NB4 (cell line): ENCODE measurements at regions not wholly inside any gene's neighbourhood (a gene's known extent, or its start where the extent isn't known, plus 50 kb on each side); places are given as distances from the start of the nearest gene placed in this dataset.

Experiments used
- DNase-seq: peaks from one replicate; pipeline ENCODE4 v3.0.0; 2010; ENCODE audit warnings: low read depth
- H3K4me3 ChIP-seq: one replicate; pipeline ENCODE4 v1.5.1; 2011; ENCODE audit warnings: mild to moderate bottlenecking, low read depth, low read length, moderate library complexity
- CTCF ChIP-seq: IDR thresholded peaks from one replicate; pipeline ENCODE4 v1.5.1; 2012; ENCODE audit warnings: low read depth, low read length
- MYC ChIP-seq: IDR thresholded peaks from 2 replicates; pipeline ENCODE4 v1.6.1; 2011; ENCODE audit warnings: low read depth, low read length
- POLR2A ChIP-seq: IDR thresholded peaks from 2 replicates; pipeline ENCODE4 v1.6.1; 2011; ENCODE audit warnings: mild to moderate bottlenecking; ENCODE audit not compliant: insufficient read length; ENCODE audit errors: extremely low read depth
- TF ChIP-seq, protein P1 (sequence below): IDR thresholded peaks from 2 replicates; pipeline ENCODE4 v1.6.1; 2011; ENCODE audit warnings: low read depth, low read length

GRCh38 chr2:156810094-156810493 lies 373.9 kb downstream of the GPD2 start:
- no peak overlapping the region for H3K4me3 ChIP-seq
- TF ChIP-seq CTCF (no peak), POLR2A (no peak), MYC (no peak)
- TF ChIP-seq, protein P1, sequence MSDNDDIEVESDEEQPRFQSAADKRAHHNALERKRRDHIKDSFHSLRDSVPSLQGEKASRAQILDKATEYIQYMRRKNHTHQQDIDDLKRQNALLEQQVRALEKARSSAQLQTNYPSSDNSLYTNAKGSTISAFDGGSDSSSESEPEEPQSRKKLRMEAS, result no peak
- DNase-seq, result no peak

DNA sequence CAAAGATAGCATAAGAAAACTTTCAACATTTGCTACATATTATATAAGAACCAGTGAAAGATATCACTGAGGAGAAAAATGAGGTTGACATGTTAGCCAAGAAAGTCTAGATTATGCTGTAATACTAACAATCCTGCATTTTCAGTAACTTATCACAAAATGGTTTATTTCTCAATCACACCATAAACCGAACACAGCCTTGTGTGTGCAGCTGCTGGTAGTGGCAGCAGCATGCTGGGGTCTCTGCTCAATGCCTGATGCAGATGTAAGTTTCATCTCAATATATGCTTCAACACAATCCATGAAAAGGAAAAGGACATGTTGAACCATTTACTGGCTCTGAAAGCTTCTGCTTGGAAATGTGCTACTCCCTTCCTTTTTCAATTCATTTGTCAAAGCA lies 376.3 kb downstream of the GPD2 start:
- TF ChIP-seq, protein P1, result no peak
- TF ChIP-seq CTCF (no peak), MYC (no peak), POLR2A (no peak)
- no peak for DNase-seq
- no peak overlapping the region for H3K4me3 ChIP-seq

GRCh38 chr2:156817430-156817829 lies 381.3 kb downstream of the GPD2 start:
- DNase-seq, result no peak
- no peak overlapping the region for H3K4me3 ChIP-seq
- TF ChIP-seq, protein P1, result no peak
- TF ChIP-seq MYC (no peak), POLR2A (no peak), CTCF (no peak)

DNA sequence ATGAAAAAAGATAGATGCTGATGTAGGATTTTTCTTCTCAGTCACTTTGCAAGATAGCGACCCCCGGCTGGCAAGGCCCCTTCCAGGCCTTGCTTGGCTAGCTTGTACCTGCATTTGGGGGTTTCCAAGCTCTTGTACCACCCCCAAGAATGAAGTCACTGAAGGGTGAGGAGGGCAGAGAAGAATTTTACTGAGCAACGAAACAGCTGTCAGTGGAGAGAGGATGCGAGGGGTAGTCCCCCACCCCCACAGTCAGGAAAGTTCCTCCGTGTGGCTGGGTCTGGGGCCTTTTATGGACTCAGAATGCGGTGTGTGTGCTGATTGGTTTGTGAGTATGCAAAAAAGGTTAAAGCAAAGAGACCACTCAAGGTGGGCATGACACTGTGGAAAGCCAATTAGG lies 382.0 kb downstream of the GPD2 start:
- TF ChIP-seq POLR2A (no peak), CTCF (no peak), MYC (no peak)
- TF ChIP-seq, protein P1, result no peak
- no peak overlapping the region for H3K4me3 ChIP-seq
- DNase-seq, result no peak

DNA sequence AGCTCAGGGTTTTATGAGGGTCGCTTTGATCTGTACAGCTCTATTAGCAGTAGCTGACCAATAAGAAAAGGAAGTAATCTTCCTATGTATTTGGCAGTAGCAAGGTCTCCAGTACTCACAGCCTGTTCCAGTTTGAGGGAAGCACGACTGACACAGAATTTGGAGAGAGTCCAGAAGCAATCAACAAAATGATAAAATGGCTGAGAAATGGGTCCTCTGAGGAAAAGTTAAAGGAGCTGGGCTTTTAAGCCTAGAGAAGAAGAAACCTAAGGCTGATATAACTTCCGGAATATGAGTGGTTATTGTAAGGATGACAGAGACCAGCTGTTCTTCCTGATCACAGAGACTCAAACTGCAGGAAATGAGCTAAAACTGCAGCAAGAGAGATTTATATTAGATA lies 382.8 kb downstream of the GPD2 start:
- TF ChIP-seq CTCF, result no peak
- no peak for TF ChIP-seq MYC
- no peak for DNase-seq
- no peak overlapping the region for H3K4me3 ChIP-seq

DNA sequence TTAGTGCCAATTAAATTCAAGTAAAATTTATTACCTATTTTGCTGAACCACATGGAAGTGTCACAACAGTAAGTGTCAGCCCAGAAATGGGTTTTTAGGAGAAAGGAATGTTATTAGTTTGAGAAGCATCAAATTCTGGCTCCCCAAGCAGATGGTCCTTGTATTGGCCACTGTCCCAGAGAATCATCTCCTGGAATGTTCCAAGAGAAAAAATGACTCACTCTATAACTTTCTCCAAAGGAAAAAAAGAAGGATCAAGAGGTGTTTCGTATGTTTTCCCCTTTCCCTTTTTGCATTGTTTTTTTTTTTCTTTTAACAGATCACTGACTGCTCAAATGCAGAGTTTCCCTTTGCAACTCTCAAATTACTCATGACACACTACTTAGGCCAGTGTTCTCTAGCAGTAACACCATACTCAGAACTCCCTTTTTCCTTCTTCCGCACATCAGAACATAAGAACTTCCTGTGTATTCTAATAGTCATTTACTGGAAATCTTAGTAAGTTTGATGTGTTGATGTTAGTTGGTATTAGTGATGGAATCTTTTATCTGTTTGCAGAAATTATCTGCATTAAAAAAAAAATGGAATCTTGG lies 390.3 kb downstream of the GPD2 start:
- no peak overlapping the region for H3K4me3 ChIP-seq
- DNase-seq, result no peak
- TF ChIP-seq, protein P1, result no peak
- no peak for TF ChIP-seq MYC
- no peak for TF ChIP-seq CTCF
- TF ChIP-seq POLR2A, result no peak
